HG02884 (cell line): ENCODE measurements at regions not wholly inside any gene's neighbourhood (a gene's known extent, or its start where the extent isn't known, plus 50 kb on each side); places are given as distances from the start of the nearest gene placed in this dataset.

ENCODE experiments used
- ATAC-seq: cut with Tn5 transposase; IDR thresholded peaks from one replicate; pipeline ENCODE4 v1.9.1; 2021; ENCODE audit warnings: mild to moderate bottlenecking, moderate library complexity; ENCODE audit not compliant: unreplicated experiment

- no peak for ATAC-seq
Observed at GRCh38 chr6:137688230-137688971, 178.7 kb upstream of the TNFAIP3 start.

DNA sequence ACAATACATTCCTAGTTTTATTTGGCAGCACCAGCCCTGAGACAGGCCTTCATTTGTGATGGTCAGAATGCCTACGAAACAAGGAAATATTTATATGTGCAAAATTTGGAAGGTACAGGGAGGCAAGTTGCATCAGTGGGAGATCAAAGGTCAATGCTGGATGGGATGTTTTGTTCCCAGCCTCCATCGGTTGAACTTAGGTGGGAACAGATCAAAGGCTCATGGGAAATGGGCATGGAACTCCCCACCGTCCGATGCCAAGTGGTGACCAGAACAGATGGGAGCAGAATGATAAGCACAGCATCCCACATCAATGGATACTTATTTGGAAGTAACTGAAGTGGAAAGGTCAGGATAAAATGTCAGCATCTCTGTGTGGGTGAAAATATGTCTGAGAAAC lies 177.7 kb upstream of the TNFAIP3 start:
- no peak for ATAC-seq

GRCh38 chr6:137690034-137690433 lies 177.0 kb upstream of the TNFAIP3 start:
- no peak for ATAC-seq

DNA sequence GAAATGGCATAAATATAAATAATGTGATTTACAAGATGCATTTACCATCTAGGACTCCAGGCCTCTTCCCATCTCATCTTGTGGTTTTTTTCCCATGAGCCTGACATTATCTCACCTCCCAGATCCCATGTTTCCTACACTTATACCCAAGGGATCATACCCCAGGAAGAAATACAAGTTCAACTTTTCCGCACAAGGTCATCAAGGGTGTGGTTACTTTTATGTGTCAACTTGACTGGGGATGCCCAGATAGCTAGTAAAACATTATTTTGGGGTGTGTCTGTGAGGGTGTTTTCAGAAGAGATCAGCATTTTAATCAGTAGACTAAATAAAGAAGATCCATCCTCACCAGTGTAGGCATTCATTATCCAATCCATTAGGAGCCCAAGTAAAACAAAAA lies 176.3 kb upstream of the TNFAIP3 start:
- no peak for ATAC-seq

GRCh38 chr6:137692308-137692707 lies 174.8 kb upstream of the TNFAIP3 start:
- ATAC-seq = no peak

DNA sequence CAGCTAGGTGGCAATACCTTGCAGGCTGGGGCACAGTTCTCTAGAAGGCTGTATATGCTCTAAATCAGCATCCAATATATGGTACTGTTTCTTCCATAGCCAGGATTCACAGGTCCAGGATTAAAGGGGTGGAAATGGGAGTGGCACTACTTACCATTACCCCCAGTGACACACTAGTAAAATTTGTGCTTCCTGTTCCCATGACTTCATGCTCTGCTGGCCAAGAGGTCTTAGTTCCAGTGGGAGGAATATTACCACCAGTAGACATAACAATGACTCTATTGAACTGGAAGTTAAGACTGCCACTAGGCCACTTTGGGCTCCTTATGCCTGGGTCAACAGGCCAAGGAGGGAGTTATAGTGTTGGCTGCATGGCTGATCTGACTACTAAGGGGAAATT lies 174.3 kb upstream of the TNFAIP3 start:
- no peak for ATAC-seq

DNA sequence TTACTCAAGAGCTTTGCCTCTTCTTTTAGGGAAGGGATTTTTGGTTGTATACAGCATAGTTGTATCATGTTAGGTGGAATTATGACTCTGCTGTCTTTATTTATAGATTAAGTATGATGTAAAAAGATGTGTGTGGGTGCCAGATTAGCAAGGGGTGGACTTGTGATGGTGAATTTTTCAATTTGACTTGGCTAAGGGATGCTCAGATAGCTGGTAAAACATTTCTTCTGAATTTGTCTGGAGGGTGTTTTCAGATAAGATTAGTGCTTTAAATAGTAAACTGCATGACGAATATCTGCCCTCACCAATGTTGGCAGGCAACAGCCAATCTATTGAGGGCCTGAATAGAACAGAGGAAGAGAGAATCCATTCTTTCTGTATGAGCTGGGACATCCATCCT lies 173.3 kb upstream of the TNFAIP3 start:
- ATAC-seq = no peak

DNA sequence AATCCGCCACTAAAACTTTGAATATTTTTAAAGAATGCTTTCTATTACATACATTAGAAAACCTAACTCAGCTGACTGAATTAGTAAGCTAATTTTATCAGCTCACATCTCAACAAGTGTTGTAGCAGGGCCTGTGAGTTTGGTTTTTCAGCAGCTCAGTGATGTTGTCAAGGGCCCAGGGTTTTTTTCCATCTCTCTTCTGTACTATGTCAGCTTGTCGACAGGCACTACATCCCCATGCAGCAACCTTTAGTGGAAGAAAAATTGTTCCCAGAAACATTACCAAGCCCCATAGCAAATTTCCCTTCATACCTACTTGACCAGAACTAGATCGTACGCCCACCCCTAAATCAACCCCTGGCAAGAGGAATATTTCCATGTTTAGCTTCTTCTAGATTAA lies 170.3 kb upstream of the TNFAIP3 start:
- no peak for ATAC-seq

DNA sequence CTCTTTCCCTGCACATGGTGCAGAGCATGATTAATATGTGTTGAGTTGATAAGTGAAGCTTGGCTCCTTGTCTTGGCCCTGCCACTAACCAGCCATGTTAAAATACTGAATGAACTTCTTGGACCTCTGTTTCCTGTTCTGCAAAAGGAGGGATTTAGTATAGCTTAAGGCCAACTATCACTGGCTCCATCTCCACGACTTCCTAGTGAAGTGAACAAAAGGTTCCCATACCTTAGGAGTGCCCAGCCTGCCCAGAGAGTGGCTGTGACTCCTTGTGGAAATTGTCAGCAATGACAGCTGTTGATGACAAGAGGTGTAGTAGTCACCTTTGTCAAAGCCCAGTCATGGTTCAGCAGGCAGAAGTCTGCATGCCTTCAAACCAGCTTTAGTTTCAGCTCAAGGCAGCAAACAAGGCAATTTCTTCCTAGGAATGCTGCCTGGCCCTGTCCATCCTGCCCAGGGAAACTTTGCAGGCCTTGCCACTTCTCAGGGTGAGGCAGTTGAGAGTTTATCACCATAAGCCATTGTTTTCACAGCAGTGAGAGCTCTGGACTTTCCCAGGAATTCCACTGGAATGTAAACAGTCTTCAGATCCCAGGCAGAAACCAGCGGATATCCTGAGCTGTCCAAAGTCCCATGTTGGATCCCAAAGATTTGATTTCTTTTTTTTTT lies 169.7 kb upstream of the TNFAIP3 start:
- ATAC-seq = peak; percentile 57

DNA sequence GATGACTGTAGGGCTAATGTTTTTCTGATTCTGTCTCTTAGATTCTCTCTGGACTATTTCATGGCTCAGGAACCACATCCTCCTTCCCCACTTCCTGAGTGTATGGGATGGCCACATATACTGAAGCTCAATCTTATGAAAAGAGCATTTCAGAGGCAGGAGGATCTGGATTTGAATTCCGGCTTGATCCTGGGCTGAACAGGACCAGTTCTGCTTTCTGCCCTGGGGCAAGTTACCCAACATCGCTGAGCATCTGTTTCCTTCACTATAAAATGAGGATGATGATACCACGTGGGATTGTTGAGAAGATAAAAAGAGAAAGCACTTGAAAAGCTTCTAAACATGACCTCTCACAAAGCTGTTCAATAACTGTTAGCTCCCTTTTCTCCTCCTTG lies 168.4 kb upstream of the TNFAIP3 start:
- ATAC-seq = no peak

DNA sequence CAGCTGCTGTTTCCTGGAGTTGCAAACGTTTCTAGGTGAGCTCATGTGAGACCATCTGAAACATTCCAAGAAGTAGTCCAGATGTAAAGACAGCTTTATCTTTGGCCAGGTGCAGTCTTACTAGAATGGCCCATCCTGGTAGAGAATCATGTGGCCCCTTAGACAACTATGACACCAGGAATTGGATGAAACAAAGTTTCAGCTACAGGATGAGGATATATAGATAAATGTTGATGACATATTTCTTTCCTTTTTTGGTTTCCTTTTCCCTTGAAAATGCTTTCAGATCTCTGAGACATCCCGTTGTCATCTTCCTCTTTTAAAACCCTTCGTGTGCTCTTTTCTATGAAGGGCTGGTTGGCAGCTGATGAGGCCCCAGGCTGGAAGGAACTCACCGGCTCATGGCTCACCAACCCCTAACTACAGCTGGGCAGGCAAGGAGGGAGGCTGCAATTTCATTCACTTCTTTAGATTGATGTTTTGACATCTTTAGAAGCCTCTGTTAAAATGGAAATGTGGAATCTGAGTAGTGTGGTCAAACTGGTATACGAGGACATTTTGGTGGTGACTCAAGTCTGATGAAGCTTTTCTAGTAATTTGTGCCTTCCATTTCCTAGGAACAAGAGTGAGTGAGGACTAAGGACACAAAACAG lies 167.9 kb upstream of the TNFAIP3 start:
- ATAC-seq = no peak

- no peak for ATAC-seq
Observed at GRCh38 chr6:137700161-137700560, 166.9 kb upstream of the TNFAIP3 start.

GRCh38 chr6:137700751-137701477 lies 166.1 kb upstream of the TNFAIP3 start:
- no peak for ATAC-seq

- ATAC-seq = no peak
Observed at GRCh38 chr6:137701942-137702341, 165.1 kb upstream of the TNFAIP3 start.

DNA sequence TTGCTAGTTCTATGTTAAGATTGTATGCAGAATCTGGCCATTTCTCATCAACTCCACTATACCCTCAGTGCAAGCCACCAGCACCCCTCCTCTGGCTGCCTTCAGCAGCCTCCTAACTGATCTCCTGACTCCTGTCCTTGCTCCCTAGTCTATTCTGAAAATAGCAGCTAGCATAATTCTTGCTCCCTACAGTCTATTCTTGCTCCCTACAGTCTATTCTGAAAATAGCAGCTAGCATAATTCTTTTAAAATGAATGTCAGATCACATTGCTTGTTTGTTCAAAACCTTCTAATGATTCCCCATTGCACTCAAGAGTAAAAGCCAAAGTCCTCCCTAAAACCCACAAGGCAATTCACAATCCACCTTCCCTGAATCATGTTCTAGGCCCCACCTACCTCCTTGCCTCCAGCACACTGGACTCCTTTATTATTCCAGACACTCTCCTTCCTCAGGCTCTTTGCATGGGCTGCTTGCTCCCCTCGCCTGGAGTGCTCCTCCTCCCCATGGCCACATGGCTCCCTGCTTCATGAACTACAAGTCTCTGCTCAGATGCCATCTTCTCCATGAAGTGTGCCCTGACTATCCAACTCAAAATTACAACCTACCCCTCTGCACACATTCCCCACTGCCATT lies 164.2 kb upstream of the TNFAIP3 start:
- no peak for ATAC-seq

GRCh38 chr6:137704802-137705159 lies 162.3 kb upstream of the TNFAIP3 start:
- ATAC-seq = no peak

DNA sequence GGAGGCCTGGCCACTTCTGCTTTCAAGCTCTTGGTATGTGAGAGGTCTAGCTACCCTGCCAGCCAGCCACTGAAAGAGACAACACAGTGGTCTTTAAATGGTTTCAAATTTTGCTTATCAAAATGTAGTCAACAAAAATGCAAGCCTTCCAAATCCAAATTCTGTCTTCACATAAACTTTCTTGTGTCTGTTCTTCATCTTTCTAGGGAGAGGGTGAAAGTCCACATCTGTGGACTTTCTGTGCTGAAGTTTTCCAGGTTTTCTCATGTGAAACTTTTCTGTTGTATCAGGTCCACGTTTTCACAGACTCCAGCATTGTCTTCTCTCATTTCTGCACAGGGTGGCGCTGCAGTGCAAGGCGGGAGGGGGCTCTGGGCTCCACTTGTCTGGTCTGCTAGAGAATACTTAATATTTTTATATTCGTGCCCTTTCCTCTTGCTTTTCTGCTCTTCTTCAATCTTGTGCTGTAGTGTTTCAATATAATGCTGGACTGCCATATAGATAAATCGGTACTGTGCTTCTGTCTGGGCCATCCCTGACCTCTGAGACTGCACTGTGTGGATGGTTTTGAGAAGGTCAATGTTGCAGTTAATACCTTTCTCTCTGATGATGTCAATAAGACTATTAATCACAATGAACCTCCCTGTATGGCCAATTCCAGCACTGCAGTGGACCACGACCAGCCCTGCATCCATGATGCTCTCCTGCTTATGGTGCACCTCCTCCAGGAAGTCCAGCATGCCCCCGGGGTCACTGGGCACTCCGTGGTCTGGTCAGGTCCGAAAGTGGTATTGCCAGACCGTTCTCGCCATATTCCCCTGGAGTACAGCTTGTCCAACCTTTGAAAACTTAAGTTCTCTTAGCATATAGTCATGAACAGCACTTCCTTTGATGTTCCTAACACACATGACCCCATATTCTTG lies 161.6 kb upstream of the TNFAIP3 start:
- no peak for ATAC-seq

DNA sequence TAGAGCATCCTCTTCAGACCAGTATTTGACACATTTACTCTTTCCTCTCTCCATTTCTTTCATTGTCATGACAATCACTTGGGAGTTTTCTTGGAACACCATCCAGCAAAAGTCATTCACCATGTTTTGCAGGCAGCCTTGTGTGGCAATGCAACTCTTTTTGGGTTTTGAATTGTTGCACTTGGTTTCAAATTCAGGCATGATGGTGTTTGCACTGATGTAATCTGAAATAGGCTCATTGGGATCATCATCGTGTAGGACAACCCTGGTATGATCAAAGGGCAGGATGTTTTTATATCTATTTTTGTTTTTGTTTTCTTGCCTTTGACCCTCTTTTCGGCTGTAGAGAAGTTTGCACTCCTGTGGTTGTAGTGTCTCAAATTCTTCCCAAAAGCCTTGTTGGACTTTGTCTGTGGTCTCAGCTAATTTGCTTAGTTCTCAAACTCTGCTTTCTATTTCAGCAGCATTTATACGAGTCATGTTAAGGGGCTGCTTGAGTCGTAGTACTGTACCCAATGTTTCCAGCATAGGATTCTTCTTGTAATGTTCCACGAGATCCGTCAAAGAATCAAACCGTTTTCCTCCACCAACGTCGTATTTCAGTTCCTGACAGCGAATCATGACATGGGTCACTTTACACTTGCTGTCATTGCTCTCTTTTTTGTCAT lies 160.8 kb upstream of the TNFAIP3 start:
- no peak for ATAC-seq

DNA sequence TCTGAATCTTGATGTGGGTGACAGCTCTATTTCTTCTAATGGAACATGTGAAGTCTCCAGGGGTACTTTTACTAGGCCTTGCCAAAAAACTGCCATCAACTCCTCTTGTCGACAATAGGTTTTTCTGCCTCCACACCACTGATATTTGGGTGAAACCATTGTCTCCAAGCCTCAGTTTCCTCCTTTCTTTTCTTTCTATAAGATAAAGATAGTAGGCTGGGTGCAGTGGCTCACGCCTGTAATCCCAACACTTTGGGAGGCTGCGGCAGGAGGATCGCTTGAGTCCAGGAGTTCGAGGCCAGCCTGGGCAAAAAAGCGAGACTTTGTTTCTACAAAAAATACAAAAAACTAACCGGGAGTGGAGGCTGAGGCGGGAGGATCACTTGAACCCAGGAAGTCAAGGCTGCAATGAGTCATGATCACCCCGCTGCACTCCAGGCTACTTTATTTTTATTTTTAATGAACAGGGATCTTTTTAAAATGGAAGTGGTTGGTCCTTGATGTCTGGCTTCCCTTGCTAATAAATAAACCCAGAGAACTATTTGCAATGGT lies 159.9 kb upstream of the TNFAIP3 start:
- ATAC-seq = no peak
